HUDEP-2 (cell line): ENCODE measurements at regions not wholly inside any gene's neighbourhood (a gene's known extent, or its start where the extent isn't known, plus 50 kb on each side); places are given as distances from the start of the nearest gene placed in this dataset.

Experiments
- DNase-seq, 76 experiments: peaks; one replicate each; lab custom pipeline; 2025; ENCODE audit not compliant: unreplicated experiment in 76 of 76; lab: John Stamatoyannopoulos, UW

DNA sequence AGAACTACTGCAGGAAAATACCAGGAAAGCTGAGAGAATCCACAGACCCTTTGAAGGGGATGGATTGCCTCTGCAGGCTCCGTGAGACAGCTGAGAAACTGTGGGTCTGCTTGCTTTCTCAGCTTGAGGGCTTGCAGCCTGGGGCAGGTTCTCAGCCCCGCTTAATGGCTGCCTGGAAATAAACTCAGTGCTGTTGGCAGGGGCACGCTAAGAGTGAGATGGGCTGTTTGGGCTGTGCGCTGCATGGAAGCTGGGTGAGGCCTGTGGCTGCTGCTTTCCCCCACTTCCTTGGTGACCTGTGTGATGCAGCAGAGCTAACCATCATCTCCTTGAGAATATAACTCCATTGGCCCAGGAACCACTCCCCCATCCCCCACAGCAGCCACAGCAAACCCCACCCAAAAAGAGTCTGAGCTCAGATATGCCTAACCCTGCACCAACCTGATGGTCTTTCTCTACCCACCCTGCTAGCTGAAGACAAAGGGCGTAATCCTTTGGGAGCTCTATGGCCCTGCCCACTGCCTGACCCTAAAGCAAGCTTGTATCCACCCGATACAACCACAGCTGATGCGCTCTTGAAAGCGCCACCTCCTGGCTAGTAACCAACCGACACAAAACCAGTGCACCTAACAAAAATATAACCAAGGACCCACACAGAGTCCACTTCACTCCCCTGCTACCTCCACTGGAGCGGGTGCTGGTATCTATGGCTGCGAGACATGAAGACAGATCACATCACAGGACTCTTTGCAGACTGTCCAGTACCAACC is 800.6 kb upstream of the MAP3K7 start:
- no peak for DNase-seq

DNA sequence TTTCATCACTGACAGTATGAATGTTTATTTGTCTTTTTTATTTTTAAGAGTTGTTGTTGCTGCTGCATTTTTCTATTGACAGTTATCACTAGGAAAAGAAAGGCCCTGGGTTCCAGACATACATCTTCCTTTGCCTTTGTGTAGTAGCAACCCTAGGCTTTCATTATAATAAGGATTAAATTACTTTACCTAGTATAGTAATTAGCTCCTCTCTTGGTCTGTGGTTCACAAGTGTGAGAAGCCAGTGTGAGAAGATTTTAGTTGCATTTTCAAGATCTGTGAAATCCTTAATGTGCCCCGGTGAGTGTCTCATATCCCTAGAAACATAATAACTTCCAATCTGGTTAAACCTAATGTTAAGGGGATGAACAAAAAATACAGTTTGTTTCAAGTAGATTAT is 799.3 kb upstream of the MAP3K7 start:
- no peak for DNase-seq

DNA sequence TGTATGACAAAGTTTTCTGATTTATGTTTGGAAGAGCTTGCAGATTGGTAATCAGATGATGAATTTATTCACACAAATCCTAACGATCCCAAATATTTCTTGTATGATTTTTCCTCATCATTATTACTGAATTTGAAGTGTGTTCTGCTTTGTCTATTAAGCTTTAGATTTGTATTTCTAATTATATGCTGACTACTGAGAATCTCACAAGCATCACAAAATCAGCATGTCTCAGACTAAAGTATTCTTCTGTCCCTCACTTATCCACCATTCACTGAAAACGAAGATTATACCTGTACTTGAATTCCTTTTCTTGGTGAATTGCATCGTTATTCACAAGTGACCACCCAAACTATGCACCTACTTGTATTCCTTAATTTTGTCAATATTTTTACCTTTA is 796.3 kb upstream of the MAP3K7 start:
- no peak for DNase-seq

DNA sequence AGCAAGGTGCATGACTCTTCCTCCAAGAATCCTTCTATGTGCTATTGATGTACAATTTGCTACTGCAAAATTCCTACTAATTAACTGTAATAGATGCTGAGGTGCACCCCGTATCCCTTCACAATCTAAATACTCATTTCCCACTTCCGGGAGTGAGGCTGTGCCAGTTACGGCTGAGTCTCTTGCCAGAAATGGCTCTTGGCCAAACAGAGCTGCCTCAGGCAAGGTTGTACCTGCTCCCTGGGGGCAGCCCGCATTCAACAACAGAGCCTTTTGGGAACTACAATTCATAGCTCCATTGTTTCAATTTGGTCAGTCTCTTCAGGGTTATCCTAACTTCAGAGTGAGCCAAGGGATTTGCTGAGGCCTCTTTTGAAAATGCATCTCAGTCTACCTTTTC is 789.8 kb upstream of the MAP3K7 start:
- no peak for DNase-seq

DNA sequence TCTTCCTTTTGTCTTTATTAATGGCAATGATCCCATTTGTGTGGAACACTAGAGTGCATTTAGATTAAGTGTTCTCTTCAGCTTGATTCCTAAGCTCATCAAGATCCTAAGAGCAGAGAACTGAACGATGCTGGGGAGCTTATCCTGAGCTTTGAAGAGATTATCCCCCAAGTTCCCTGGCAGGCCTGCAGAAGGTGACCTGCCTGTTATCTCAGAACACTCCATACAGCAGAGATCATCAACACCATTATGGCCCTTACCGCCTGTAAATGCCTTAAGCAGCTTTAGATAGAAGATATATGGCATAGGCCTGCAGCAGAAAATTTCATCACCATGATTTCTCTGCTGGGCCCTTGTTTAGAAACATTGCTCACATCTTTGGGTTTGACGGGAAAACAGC is 779.9 kb upstream of the MAP3K7 start:
- DNase-seq: no peak

DNA sequence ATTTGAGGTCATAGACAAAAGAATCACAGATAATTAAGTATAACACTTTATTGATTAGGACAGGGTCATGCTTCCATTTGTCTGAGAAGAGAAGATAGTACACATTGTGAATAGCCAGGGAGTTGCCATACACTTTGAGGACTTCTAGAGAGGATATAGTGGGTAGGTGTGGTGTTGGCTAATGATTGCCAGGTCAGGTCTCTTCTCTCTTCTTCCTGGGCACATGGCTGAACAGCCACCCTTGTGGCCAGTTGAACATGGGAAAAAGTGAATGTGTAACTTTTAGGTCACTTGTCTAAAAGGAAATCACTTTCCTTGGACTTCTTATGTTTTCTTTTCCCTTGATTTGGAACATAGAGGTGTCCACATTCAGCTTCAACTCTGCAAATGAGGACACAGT is 772.1 kb upstream of the MAP3K7 start:
- DNase-seq: no peak

DNA sequence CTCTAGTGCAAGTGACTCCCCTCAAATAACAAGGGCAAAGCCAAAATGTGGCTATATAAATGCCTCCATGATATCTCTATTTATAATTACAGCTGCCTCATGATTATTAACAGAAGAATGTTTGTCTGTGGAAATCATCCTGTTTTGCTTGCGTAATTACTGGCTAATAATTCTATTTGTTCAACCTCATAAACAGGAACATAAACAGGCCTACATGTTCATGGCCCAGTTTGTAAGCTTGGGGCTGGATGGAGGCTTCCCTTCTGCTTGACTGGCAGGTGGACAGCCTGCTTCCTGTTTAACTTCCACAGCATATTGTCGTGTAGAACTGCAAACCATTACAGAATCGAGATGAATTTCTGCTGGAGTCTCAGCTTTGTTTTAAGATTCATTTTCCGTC is 766.0 kb upstream of the MAP3K7 start:
- DNase-seq: no peak

DNA sequence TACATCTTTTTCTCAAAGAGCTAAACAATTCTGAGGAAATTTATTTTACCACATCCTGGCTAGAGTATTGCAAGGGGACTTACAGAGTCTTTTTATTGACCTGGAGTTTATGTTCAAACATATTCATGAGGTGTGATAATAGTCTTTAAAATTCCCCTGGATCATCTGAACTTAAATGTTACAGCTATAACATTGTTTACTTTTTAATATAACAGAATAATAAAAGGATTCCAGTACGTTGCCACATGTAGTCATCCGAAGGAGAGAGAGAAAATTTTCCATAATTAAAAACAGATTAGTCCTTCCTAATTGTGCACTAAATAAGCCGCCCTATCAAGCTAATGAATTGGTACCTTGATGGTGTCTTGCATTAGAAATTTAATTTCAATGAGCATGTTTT is 765.4 kb upstream of the MAP3K7 start:
- no peak for DNase-seq

DNA sequence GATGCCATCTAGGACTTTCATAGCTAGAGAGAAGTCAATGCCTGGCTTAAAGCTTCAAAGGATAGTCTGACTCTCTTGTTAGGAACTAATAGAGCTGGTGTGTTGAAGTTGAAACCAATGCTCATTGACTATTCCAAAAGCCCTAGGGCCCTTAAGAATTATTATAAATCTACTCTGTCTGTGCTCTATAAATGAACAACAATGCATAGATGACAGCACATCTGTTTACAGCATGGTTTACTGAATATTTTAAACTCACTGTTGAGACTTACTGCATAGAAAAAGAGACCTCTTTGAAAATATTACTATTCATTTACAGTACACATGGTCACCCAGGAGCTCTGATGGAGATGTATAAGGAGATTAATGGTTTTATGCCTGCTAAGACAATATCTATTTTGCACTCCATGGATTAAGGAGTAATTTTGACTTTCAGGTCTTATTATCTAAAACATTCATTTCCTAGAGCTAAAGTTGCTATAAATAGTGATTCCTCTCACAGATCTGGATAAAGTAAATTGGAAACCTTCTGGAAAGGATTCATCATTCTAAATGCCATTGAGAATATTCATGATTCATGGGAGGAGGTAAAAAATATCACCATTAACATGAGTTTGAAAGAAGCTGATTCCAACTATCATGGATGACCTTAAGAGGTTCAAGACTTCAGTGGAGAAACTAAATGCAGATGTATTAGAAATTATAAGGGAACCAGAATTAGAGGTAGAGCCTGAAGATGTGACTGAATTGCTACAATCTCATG is 763.5 kb upstream of the MAP3K7 start:
- no peak for DNase-seq

DNA sequence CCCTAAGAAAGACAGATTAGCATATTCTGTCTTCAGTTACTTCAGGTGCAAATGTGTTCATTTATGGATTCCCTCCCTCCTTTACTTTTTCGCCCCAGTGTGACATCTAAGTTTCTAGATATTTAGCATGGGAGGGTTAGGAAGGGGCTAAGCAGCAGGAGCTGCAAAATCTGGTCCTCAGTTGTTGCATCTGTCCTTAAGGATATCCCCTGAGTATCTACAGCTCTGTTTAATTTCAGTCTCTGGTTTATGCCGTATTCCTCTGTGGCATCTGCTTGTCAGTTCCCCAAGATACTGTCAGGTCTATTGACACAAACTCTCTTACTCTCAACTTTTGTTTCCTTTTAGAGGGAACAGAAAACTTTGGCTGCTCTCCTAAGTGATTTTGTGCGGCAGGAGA is 754.6 kb upstream of the MAP3K7 start:
- DNase-seq: no peak

DNA sequence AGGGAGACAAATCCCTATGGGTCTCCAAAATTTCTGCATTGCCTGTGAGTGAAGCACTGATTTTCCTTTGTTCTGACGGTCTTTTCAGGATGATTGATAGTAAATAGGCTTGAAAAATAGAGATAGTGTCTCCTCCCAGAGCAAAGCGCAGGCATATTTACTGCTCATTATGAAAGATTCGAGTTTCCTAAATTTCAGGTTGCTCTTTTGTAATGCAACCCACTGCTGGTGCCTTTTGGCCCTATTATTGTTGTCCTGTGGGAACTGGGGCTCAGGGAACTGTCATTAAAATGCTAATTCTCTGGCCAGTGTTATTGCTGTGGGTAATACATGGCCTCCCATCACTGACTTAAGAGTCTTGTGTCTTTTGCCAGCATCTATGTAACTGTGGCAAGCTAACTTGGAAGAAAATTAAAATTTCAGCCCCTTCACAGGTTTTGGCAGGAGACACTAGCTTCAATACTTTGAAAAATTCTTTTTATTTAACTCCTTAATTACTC is 754.1 kb upstream of the MAP3K7 start:
- DNase-seq: no peak

DNA sequence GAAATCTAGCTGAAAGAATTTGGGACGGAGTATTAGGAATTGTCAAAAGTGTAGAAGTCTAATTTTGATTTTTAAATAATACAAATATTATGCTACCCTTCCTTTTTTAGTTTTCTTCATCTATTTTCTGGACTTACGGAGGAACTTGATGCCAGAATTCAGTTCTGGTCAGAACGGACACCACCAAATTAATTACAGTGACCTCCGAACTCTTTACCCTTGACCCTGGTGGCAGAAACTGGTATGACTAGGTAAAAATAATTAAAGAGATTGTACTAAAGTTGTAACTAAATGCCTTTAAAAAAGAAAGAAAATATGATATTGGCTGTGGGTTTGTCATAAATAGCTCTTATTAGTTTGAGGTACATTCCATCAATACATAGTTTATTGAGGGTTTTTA is 751.1 kb upstream of the MAP3K7 start:
- DNase-seq: no peak

DNA sequence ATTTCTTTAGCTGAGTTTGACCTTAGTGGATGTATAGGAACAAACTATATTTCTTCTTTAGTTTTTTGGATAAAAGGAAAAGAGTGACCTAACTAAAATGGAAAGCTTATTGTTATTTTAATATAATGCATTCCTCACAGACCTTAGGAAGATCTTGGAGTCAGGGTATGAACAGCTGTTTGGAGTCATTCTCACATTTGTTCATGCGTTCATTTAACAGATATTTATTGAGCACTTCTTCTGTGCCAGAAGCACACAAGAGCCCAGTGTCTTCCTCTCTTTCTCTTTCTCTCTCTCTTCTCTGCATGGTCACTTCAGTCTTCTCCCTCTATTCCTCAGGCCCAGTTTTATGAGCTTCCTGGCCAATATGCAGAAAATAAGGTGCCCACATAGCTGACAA is 744.0 kb upstream of the MAP3K7 start:
- no peak for DNase-seq

DNA sequence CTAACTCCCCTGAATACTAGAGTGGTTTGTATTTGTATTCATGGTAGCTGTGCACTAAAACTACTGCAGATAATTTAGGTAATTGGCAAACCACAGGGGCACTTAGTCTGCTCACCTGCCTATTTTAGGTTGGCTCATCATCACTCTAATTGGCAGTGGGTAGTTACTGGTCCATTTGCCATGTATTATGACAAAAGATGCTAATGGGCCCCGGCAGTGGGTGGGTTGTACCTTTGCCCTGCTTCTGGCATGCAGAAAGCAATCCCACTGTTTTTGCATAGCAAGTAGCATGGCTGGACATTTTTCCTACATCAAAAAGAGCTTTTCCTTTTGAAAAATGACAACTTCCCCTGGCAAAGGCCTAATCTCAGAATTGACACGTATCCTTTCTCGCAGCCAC is 741.4 kb upstream of the MAP3K7 start:
- DNase-seq: no peak

DNA sequence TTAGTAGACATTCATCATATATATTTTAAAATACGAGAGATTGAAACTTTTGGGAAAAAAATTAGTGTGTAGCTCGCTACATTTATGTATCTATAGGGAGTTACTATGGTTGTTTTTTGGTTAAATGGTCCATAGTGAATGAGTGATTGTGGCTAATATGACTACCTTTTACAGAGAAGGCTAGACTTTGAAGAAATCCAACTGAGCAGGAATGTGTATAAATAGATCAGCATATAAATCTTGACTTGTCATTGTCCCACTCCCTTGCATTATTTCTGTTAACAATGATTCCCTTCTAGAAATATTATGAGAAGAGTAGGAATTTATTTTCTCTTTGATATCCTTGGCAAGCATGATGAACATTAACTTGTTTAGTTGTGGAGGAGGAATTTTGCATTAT is 737.8 kb upstream of the MAP3K7 start:
- no peak for DNase-seq

DNA sequence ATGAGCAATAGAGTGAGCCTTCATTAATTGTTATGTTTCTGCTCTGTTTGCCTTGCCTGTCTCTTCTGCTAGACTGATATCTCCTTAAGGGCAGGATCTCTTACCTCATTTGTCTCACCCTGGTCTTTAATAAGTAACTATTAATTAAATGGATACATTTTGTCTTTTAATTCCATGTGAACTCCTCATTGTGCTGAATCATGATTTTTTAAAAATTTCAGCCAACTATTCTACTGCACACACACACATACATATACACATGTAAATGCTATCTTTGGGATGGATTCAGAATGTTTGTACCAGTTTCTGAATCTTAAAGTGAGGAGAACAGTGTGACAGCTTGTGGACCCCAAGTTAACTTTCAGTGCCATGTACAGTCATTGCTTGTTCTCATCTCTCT is 731.1 kb upstream of the MAP3K7 start:
- DNase-seq: no peak

DNA sequence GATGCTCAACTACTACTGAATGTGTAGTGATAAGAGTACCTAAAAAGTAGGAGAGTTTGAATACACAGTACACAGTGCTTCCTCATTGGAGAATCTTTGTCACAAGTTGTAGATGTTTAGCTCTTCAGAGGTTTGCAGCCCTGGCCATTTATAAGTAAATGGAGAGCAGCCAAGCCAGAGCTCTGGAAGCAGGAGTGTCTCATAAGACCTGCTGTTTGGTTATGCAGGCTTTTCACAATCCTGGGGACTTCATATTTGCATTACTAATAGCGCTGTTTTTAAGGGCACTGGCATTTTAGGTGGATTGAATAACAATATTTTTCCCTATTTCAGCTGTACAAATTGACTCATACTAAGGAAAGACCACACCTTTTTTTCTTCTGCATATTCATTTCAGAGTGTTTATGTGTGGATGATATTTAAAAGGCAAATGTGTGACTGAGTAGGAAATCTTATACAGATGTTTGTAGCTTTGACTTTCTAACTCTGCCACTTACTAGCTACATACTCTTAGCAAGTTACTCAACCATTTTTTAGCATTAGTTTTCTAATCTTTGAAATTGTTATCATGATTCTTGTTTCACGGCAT is 730.5 kb upstream of the MAP3K7 start:
- DNase-seq: no peak

DNA sequence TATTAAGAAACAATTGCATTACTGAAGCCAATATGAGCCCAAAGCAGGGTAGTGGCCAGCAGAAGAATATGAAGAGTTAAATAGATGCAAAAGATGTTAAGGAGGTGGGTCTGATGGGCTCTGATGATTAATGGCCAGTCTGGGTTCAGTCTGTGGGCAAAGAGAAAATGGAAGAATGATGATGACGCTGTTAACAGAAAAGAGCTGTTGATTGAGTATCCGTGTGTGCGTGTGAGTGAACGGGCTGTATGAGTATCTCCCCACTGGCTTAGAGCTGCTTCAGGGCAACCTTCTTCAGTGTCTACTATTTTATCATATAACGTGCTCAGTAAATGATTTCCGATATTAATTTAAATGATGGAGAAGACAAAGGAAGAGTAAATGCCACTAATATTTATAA is 723.3 kb upstream of the MAP3K7 start:
- DNase-seq: no peak

DNA sequence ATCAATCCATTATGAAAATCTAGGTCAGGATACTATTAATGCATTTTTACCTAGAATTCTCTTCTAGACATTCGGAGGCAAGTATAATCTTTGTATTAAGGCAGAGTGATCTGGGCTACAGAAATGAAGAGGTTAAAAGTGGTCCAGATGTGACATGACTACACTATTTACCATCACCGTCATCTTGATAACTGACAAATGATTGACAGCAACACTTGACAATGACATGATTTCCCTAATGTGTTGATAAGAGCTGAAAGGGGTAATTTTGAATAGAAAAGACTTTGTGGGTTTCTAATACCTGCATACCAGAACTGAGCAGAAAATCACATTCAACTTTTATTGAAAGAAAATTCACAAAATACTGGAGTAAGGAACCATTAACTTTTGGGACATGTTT is 718.9 kb upstream of the MAP3K7 start:
- DNase-seq: no peak

DNA sequence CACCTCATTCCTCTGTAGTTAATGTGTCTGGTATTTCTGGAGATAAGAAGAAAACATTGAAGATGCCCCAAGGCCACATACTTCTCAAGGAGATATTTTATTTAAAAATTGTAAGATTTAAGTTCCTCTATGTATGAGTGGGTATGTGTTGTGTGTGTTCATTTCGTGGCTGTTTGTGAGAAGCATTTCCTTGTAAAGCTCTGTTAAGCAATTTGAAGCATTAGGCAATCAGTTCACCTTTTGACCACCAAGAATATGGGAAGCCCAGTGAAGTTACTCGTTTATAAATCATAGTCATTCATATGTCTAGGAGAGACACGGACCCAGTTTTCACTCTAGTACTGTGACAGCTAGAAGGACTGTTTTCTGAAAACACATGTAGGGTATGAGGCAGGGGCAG is 717.6 kb upstream of the MAP3K7 start:
- DNase-seq: no peak

DNA sequence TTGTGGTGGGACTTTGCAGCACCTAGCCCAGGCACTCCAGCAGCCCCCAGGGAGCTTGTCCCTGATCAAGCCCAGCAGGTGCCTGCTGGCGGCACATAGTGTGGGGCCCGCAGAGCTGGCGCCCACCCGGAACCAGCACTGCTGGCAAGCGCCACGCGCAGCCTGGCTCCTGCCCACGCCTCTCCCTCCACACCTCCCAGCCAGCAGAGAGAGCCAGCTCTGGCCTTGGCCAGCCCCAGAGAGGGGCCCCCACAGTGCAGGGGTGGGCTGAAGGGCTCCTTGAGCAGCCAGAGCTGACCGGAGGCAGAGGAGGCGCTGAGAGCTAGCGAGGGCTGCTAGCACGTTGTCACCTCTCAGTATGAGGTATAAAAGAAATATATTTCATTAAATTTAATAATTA is 716.5 kb upstream of the MAP3K7 start:
- DNase-seq: no peak
